ENCODE measurements at regions not wholly inside any gene's neighbourhood (a gene's known extent, or its start where the extent isn't known, plus 50 kb on each side); places are given as distances from the start of the nearest gene placed in this dataset.

DNA sequence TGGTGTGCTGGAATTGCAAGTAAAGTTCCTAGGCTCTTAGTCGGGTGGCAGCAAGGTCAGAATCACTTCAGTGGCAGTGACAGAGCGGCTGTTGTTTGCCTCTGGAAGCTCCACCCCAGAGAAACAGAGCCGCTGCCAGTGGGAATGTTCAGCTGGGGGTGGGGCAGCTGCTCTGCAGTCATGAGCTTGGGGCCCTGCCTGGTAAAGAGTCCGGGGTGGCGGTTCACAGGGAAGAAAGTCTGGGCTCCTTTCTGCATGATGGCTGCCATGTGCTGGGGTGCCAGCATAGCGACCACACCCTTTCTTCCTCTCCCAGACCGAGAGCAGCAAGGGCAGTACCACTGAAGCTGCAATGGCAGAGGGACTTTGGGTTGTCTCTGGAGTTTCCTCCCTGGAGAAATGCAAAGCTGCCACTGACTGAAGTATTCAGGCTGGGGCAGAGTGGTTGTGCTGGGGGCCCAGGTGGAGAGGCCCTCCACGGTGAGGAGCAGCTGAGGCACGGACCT lies 108.8 kb upstream of the CENPE start:
- Histone ChIP-seq H3K4me1 (no peaks in the 10 kb centered on the region), H3K9me3 (no peaks in the 10 kb centered on the region)

DNA sequence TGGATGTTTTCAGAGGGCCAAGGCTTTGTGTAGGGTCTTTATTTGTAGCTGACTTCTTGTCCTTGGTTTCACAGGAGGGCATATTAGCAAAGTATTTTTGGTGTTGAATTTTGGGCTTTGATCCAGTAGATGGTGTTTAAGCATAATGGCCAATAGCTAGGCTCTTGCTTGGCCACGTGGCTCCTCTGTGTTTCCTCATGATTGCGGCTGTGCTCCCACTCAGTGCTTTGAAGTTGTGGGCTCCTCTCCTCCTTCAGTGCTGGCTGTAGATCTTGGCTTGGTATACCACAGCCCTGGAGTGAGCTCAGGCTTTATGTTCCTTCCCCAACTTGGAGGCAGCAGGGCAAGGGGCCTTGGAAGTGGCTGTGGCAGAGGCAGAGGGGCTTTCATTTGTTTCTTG lies 107.2 kb upstream of the CENPE start:
- TF ChIP-seq POLR2AphosphoS5 (IDR thresholded peaks at IDR 0.05; ENCODE audit: insufficient read depth in 1 of 2, low read depth in 1 of 2) (no peak), POLR2A (IDR thresholded peaks at IDR 0.05) (no peak)
- TF ChIP-seq, protein P1, sequence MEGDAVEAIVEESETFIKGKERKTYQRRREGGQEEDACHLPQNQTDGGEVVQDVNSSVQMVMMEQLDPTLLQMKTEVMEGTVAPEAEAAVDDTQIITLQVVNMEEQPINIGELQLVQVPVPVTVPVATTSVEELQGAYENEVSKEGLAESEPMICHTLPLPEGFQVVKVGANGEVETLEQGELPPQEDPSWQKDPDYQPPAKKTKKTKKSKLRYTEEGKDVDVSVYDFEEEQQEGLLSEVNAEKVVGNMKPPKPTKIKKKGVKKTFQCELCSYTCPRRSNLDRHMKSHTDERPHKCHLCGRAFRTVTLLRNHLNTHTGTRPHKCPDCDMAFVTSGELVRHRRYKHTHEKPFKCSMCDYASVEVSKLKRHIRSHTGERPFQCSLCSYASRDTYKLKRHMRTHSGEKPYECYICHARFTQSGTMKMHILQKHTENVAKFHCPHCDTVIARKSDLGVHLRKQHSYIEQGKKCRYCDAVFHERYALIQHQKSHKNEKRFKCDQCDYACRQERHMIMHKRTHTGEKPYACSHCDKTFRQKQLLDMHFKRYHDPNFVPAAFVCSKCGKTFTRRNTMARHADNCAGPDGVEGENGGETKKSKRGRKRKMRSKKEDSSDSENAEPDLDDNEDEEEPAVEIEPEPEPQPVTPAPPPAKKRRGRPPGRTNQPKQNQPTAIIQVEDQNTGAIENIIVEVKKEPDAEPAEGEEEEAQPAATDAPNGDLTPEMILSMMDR (IDR thresholded peaks at IDR 0.05): no peak
- Histone ChIP-seq H3K36me3 (no peaks in the 10 kb centered on the region), H3K4me3 (no peak overlapping the region), H3K27me3 (no peaks in the 10 kb centered on the region), H3K4me1 (no peaks in the 10 kb centered on the region), H3K27ac (no peak overlapping the region), H3K9me3 (no peaks in the 10 kb centered on the region)
- intact Hi-C loops (cut with DNase I): no loop called here
- no peak for DNase-seq (ENCODE audit: extremely low spot score in 2 of 2)

More for the DNA sequence above, 108.8 kb upstream of the CENPE start:
- Histone ChIP-seq H3K27me3 (no peaks in the 10 kb centered on the region), H3K27ac (no peak overlapping the region), H3K4me3 (no peak overlapping the region), H3K36me3 (no peaks in the 10 kb centered on the region)
- DNase-seq (ENCODE audit: extremely low spot score in 2 of 2): no peak
- intact Hi-C loops (cut with DNase I): no loop called here
- TF ChIP-seq POLR2AphosphoS5 (IDR thresholded peaks at IDR 0.05; ENCODE audit: insufficient read depth in 1 of 2, low read depth in 1 of 2) (no peak), POLR2A (IDR thresholded peaks at IDR 0.05) (no peak)
- TF ChIP-seq, protein P1 (IDR thresholded peaks at IDR 0.05): no peak

DNA sequence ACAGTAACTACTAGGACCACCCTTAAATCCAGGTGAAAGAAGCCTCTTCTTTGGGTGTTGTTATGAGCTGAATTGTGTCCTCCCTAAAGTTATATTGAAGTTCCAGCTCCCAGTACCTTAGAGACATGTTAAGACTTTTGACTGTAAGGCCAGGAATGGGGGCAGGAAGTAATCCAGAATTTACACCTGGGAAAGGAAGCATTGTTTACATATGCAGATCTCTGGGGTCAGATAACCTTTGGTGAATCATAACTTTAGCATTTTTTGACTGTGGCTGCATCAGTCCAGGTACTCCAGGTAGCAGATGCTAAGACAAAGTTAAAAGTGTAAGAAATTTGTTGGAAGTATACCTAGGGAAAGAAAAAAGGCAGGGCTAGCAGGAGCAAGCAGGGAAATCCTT lies 104.9 kb upstream of the CENPE start:
- Histone ChIP-seq H3K27ac (no peak overlapping the region), H3K4me3 (no peak overlapping the region)
- no peak for DNase-seq (ENCODE audit: extremely low spot score in 2 of 2)

DNA sequence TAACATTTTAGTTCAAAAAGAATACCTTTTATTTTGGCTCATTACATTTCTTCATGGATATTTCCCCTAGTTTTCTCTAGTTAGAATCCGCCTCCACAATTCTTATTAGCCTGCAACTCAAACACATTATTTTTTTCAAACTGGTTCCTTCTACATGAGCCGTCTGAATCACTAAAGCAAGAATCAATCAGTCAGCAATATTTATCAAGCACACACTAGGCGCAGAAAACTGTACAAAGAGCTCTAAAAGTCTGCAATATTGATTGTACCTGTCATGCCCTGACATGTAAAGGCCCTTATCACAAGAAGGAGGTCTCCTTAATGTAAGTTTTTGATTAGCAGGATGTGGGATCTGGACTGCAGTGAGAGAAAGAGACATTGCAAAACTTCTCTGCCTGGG lies 94.8 kb upstream of the CENPE start:
- intact Hi-C loops (cut with DNase I): no loop called here
- no peak overlapping the region for H3K4me3 ChIP-seq
- H3K27me3 ChIP-seq: no peaks in the 10 kb centered on the region
- no peaks in the 10 kb centered on the region for H3K9me3 ChIP-seq
- H3K27ac ChIP-seq: no peak overlapping the region
- DNase-seq (ENCODE audit: extremely low spot score in 2 of 2): no peak
- H3K4me1 ChIP-seq: no peaks in the 10 kb centered on the region
- no peak for TF ChIP-seq POLR2AphosphoS5 (IDR thresholded peaks at IDR 0.05; ENCODE audit: insufficient read depth in 1 of 2, low read depth in 1 of 2)
- TF ChIP-seq POLR2A (IDR thresholded peaks at IDR 0.05): no peak
- TF ChIP-seq, protein P1 (IDR thresholded peaks at IDR 0.05): no peak
- no peaks in the 10 kb centered on the region for H3K36me3 ChIP-seq

More for the DNA sequence above, 104.9 kb upstream of the CENPE start:
- H3K36me3 ChIP-seq: no peaks in the 10 kb centered on the region
- no peaks in the 10 kb centered on the region for H3K9me3 ChIP-seq
- H3K27me3 ChIP-seq: no peaks in the 10 kb centered on the region
- TF ChIP-seq POLR2AphosphoS5 (IDR thresholded peaks at IDR 0.05; ENCODE audit: insufficient read depth in 1 of 2, low read depth in 1 of 2) (no peak), POLR2A (IDR thresholded peaks at IDR 0.05) (no peak)
- TF ChIP-seq, protein P1 (IDR thresholded peaks at IDR 0.05): no peak
- H3K4me1 ChIP-seq: no peaks in the 10 kb centered on the region
- intact Hi-C loops (cut with DNase I): no loop called here

DNA sequence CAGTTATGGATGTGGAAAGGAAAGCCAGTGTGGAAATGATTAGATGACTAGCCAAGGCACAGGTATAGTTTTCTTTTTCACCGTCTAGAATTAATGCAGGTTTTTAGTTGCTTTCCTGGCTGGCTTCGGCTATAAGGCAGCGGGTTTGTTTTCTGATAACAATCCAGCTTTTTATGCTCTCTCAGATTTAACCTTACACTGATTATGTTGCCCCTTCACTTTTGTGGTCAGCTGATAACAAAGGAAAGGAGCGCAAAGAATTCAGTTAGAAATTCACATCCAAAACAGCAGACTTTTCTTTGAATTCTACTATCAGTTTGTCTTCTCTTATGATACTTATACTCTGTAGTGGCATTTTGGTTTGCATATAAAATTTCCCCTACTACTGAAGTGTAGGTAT lies 94.2 kb upstream of the CENPE start:
- Histone ChIP-seq H3K36me3 (no peaks in the 10 kb centered on the region), H3K27ac (no peak overlapping the region), H3K4me3 (no peak overlapping the region), H3K27me3 (no peaks in the 10 kb centered on the region), H3K4me1 (no peaks in the 10 kb centered on the region), H3K9me3 (no peaks in the 10 kb centered on the region)
- no peak for TF ChIP-seq POLR2AphosphoS5 (IDR thresholded peaks at IDR 0.05; ENCODE audit: insufficient read depth in 1 of 2, low read depth in 1 of 2)
- TF ChIP-seq POLR2A (IDR thresholded peaks at IDR 0.05): no peak
- TF ChIP-seq, protein P1 (IDR thresholded peaks at IDR 0.05): no peak
- intact Hi-C loops (cut with DNase I): no loop called here
- DNase-seq (ENCODE audit: extremely low spot score in 2 of 2): no peak
